ENCODE measurements at regions not wholly inside any gene's neighbourhood (a gene's known extent, or its start where the extent isn't known, plus 50 kb on each side); places are given as distances from the start of the nearest gene placed in this dataset.

- Histone ChIP-seq H3K27ac (ENCODE audit: low read length) (no peak overlapping the region), H3K27me3 (ENCODE audit: control insufficient read depth, insufficient read depth, low read length) (no peaks in the 10 kb centered on the region), H3K36me3 (ENCODE audit: control insufficient read depth, insufficient read depth, low read length) (no peaks in the 10 kb centered on the region; the same call in 1 of the 2 replicates), H3K4me3 (ENCODE audit: low read length) (no peak overlapping the region), H3K9me3 (ENCODE audit: control insufficient read depth, insufficient read depth, low read length) (no peaks in the 10 kb centered on the region), H3K4me1 (ENCODE audit: control insufficient read depth, insufficient read depth, low read length) (peaks cover 3% of the 10 kb centered on the region)
- WGBS (ENCODE audit: insufficient coverage, insufficient read length): no CpG with 5 or more reads among the region's 19 CpGs
- DNase-seq (ENCODE audit: low read depth, low spot score): no peak
Measured at GRCh38 chr2:240366901-240367300, 68.6 kb upstream of the GPC1 start.

- H3K4me3 ChIP-seq (ENCODE audit: low read length): no peak overlapping the region
- H3K4me1 ChIP-seq (ENCODE audit: control insufficient read depth, insufficient read depth, low read length): peaks cover 5% of the 10 kb centered on the region
- no peaks in the 10 kb centered on the region; the same call in 1 of the 2 replicates for H3K36me3 ChIP-seq (ENCODE audit: control insufficient read depth, insufficient read depth, low read length)
- WGBS (ENCODE audit: insufficient coverage, insufficient read length): no CpG with 5 or more reads among the region's 15 CpGs
- no peaks in the 10 kb centered on the region for H3K27me3 ChIP-seq (ENCODE audit: control insufficient read depth, insufficient read depth, low read length)
- H3K27ac ChIP-seq (ENCODE audit: low read length): no peak overlapping the region
- DNase-seq (ENCODE audit: low read depth, low spot score): no peak
- no peaks in the 10 kb centered on the region for H3K9me3 ChIP-seq (ENCODE audit: control insufficient read depth, insufficient read depth, low read length)
Measured at GRCh38 chr2:240367721-240368120, 67.7 kb upstream of the GPC1 start.

GRCh38 chr2:240368781-240369331 is 66.6 kb upstream of the GPC1 start:
- Histone ChIP-seq H3K4me3 (ENCODE audit: low read length) (no peak overlapping the region), H3K27ac (ENCODE audit: low read length) (no peak overlapping the region), H3K36me3 (ENCODE audit: control insufficient read depth, insufficient read depth, low read length) (no peaks in the 10 kb centered on the region; the same call in 1 of the 2 replicates), H3K9me3 (ENCODE audit: control insufficient read depth, insufficient read depth, low read length) (no peaks in the 10 kb centered on the region), H3K4me1 (ENCODE audit: control insufficient read depth, insufficient read depth, low read length) (peaks cover 5% of the 10 kb centered on the region), H3K27me3 (ENCODE audit: control insufficient read depth, insufficient read depth, low read length) (no peaks in the 10 kb centered on the region)
- no CpG with 5 or more reads among the region's 15 CpGs for WGBS (ENCODE audit: insufficient coverage, insufficient read length)
- DNase-seq (ENCODE audit: low read depth, low spot score): no peak

- Histone ChIP-seq H3K36me3 (ENCODE audit: control insufficient read depth, insufficient read depth, low read length) (no peaks in the 10 kb centered on the region; the same call in 1 of the 2 replicates), H3K4me3 (ENCODE audit: low read length) (no peak overlapping the region), H3K9me3 (ENCODE audit: control insufficient read depth, insufficient read depth, low read length) (no peaks in the 10 kb centered on the region), H3K4me1 (ENCODE audit: control insufficient read depth, insufficient read depth, low read length) (peaks cover 2% of the 10 kb centered on the region), H3K27ac (ENCODE audit: low read length) (no peak overlapping the region), H3K27me3 (ENCODE audit: control insufficient read depth, insufficient read depth, low read length) (no peaks in the 10 kb centered on the region)
- no peak for DNase-seq (ENCODE audit: low read depth, low spot score)
- no CpG with 5 or more reads among the region's 4 CpGs for WGBS (ENCODE audit: insufficient coverage, insufficient read length)
Measured at GRCh38 chr2:240369335-240369734, 66.1 kb upstream of the GPC1 start.

GRCh38 chr2:240369801-240370585 is 65.5 kb upstream of the GPC1 start:
- Histone ChIP-seq H3K27me3 (ENCODE audit: control insufficient read depth, insufficient read depth, low read length) (no peaks in the 10 kb centered on the region), H3K4me3 (ENCODE audit: low read length) (no peak overlapping the region), H3K9me3 (ENCODE audit: control insufficient read depth, insufficient read depth, low read length) (no peaks in the 10 kb centered on the region), H3K4me1 (ENCODE audit: control insufficient read depth, insufficient read depth, low read length) (peaks cover 2% of the 10 kb centered on the region), H3K36me3 (ENCODE audit: control insufficient read depth, insufficient read depth, low read length) (no peaks in the 10 kb centered on the region), H3K27ac (ENCODE audit: low read length) (no peak overlapping the region)
- DNase-seq (ENCODE audit: low read depth, low spot score): no peak
- WGBS (ENCODE audit: insufficient coverage, insufficient read length): no CpG with 5 or more reads among the region's 19 CpGs

- no peaks in the 10 kb centered on the region for H3K36me3 ChIP-seq (ENCODE audit: control insufficient read depth, insufficient read depth, low read length)
- H3K4me1 ChIP-seq (ENCODE audit: control insufficient read depth, insufficient read depth, low read length): peaks cover 2% of the 10 kb centered on the region
- no peak overlapping the region for H3K27ac ChIP-seq (ENCODE audit: low read length)
- DNase-seq (ENCODE audit: low read depth, low spot score): no peak
- no peak overlapping the region for H3K4me3 ChIP-seq (ENCODE audit: low read length)
- WGBS (ENCODE audit: insufficient coverage, insufficient read length): no CpG with 5 or more reads among the region's 22 CpGs
- H3K9me3 ChIP-seq (ENCODE audit: control insufficient read depth, insufficient read depth, low read length): no peaks in the 10 kb centered on the region
- H3K27me3 ChIP-seq (ENCODE audit: control insufficient read depth, insufficient read depth, low read length): no peaks in the 10 kb centered on the region
Measured at GRCh38 chr2:240371129-240372000, 64.1 kb upstream of the GPC1 start.

GRCh38 chr2:240372101-240372500 is 63.4 kb upstream of the GPC1 start:
- no peaks in the 10 kb centered on the region for H3K36me3 ChIP-seq (ENCODE audit: control insufficient read depth, insufficient read depth, low read length)
- H3K27me3 ChIP-seq (ENCODE audit: control insufficient read depth, insufficient read depth, low read length): no peaks in the 10 kb centered on the region
- H3K9me3 ChIP-seq (ENCODE audit: control insufficient read depth, insufficient read depth, low read length): no peaks in the 10 kb centered on the region
- H3K4me3 ChIP-seq (ENCODE audit: low read length): no peak overlapping the region
- no CpG with 5 or more reads among the region's 5 CpGs for WGBS (ENCODE audit: insufficient coverage, insufficient read length)
- H3K4me1 ChIP-seq (ENCODE audit: control insufficient read depth, insufficient read depth, low read length): peaks cover 2% of the 10 kb centered on the region
- H3K27ac ChIP-seq (ENCODE audit: low read length): no peak overlapping the region
- DNase-seq (ENCODE audit: low read depth, low spot score): no peak

- H3K4me1 ChIP-seq (ENCODE audit: control insufficient read depth, insufficient read depth, low read length): peaks cover 2% of the 10 kb centered on the region
- no peak overlapping the region for H3K27ac ChIP-seq (ENCODE audit: low read length)
- H3K4me3 ChIP-seq (ENCODE audit: low read length): no peak overlapping the region
- WGBS (ENCODE audit: insufficient coverage, insufficient read length): no CpG with 5 or more reads among the region's 20 CpGs
- no peaks in the 10 kb centered on the region for H3K9me3 ChIP-seq (ENCODE audit: control insufficient read depth, insufficient read depth, low read length)
- no peaks in the 10 kb centered on the region for H3K27me3 ChIP-seq (ENCODE audit: control insufficient read depth, insufficient read depth, low read length)
- H3K36me3 ChIP-seq (ENCODE audit: control insufficient read depth, insufficient read depth, low read length): no peaks in the 10 kb centered on the region
- no peak for DNase-seq (ENCODE audit: low read depth, low spot score)
Measured at GRCh38 chr2:240373289-240373885, 62.1 kb upstream of the GPC1 start.

- Histone ChIP-seq H3K27ac (ENCODE audit: low read length) (no peak overlapping the region), H3K27me3 (ENCODE audit: control insufficient read depth, insufficient read depth, low read length) (no peaks in the 10 kb centered on the region), H3K4me1 (ENCODE audit: control insufficient read depth, insufficient read depth, low read length) (peaks cover 2% of the 10 kb centered on the region), H3K4me3 (ENCODE audit: low read length) (no peak overlapping the region), H3K36me3 (ENCODE audit: control insufficient read depth, insufficient read depth, low read length) (no peaks in the 10 kb centered on the region), H3K9me3 (ENCODE audit: control insufficient read depth, insufficient read depth, low read length) (no peaks in the 10 kb centered on the region)
- no peak for DNase-seq (ENCODE audit: low read depth, low spot score)
- no CpG with 5 or more reads among the region's 22 CpGs for WGBS (ENCODE audit: insufficient coverage, insufficient read length)
Measured at GRCh38 chr2:240374085-240374907, 61.2 kb upstream of the GPC1 start.

Data from iPS DF 6.9 (cell line).